Hepatocyte (in vitro differentiated cells): ENCODE measurements at regions not wholly inside any gene's neighbourhood (a gene's known extent, or its start where the extent isn't known, plus 50 kb on each side); places are given as distances from the start of the nearest gene placed in this dataset.

Experiments
- DNase-seq: peaks from one replicate; pipeline ENCODE4 v3.0.0-alpha.2; 2016; ENCODE audit warnings: low spot score
- H2AFZ ChIP-seq: fragments of 200-600 bp; sonication (generic); 2 replicates; pipeline ENCODE4 v1.6.0; 2016; ENCODE audit warnings: antibody characterized with exemption, mild to moderate bottlenecking
- H3K27ac ChIP-seq: fragments of 200-600 bp; sonication (generic); 2 replicates; pipeline ENCODE4 v1.5.1; 2016; ENCODE audit warnings: mild to moderate bottlenecking
- H3K27me3 ChIP-seq: fragments of 200-600 bp; sonication (generic); 2 replicates; pipeline ENCODE4 v1.6.1; 2016
- H3K36me3 ChIP-seq: fragments of 200-600 bp; sonication (generic); replicated peaks from 2 replicates; pipeline ENCODE4 v1.5.1; 2016; ENCODE audit warnings: low read depth; ENCODE audit not compliant: insufficient read depth
- H3K4me1 ChIP-seq: fragments of 200-600 bp; sonication (generic); 2 replicates; pipeline ENCODE4 v1.5.1; 2016; ENCODE audit warnings: mild to moderate bottlenecking, moderate library complexity; ENCODE audit not compliant: insufficient read depth
- H3K4me2 ChIP-seq: fragments of 200-600 bp; sonication (generic); 2 replicates; pipeline ENCODE4 v1.6.0; 2016
- H3K4me3 ChIP-seq: fragments of 200-600 bp; sonication (generic); 2 replicates; pipeline ENCODE4 v1.5.1; 2016; ENCODE audit warnings: mild to moderate bottlenecking
- H3K79me2 ChIP-seq: fragments of 200-600 bp; sonication (generic); 2 replicates; pipeline ENCODE4 v1.6.0; 2017; ENCODE audit warnings: mild to moderate bottlenecking
- H3K9me2 ChIP-seq: fragments of 200-600 bp; sonication (generic); replicated peaks from 2 replicates; pipeline ENCODE4 v1.6.0; 2017; ENCODE audit warnings: mild to moderate bottlenecking; ENCODE audit not compliant: insufficient read depth
- H3K9me3 ChIP-seq: fragments of 200-600 bp; sonication (generic); 2 replicates; pipeline ENCODE4 v1.5.1; 2016; ENCODE audit warnings: low read depth, mild to moderate bottlenecking
- H4K20me1 ChIP-seq: fragments of 200-600 bp; sonication (generic); 2 replicates; pipeline ENCODE4 v1.6.0; 2016; ENCODE audit warnings: mild to moderate bottlenecking; ENCODE audit not compliant: insufficient read depth, poor library complexity, severe bottlenecking
- EZH2 ChIP-seq: fragments of 200-600 bp; sonication (generic); IDR thresholded peaks from 2 replicates; pipeline ENCODE4 v1.6.1; 2016; ENCODE audit warnings: antibody characterized with exemption, mild to moderate bottlenecking, borderline replicate concordance
- EZH2phosphoT487 ChIP-seq: fragments of 200-600 bp; sonication (generic); IDR thresholded peaks from one replicate; pipeline ENCODE4 v1.6.1; 2018; ENCODE audit warnings: antibody characterized with exemption, mild to moderate bottlenecking, low read depth, moderate library complexity; ENCODE audit not compliant: unreplicated experiment, severe bottlenecking
- WGBS: methylation state at CpG from one replicate; pipeline ENCODE4 v1.1.6; 2016; ENCODE audit warnings: low lambda C conversion rate; ENCODE audit errors: missing lambda C conversion rate; 5-methylcytosine and 5-hydroxymethylcytosine counted together
- TF ChIP-seq, protein P1 (sequence below): fragments of 200-600 bp; sonication (generic); IDR thresholded peaks from 2 replicates; pipeline ENCODE4 v1.5.1; 2016; ENCODE audit warnings: antibody characterized with exemption, mild to moderate bottlenecking; ENCODE audit not compliant: poor library complexity

DNA sequence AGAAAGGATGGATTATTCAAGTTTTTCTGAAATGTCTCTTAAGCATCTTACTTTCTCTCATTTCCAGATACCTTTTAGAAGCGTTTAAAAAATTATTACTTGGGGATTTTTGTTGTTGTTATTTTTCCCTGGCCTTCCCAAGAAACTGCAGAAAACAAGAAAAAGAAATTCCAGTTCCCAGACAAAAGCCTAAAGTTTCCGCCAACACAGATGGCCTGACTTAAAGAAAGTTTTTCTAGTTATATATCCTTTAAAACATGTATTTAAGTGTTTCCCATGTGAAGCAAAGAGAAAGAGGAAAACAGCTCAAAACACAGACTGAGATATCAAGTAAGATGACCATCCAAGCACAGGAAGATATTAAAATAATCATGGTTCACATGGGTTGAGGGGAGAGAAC, 401.7 kb upstream of the MAF start:
- Histone ChIP-seq H3K27ac (no peak overlapping the region), H2AFZ (no peak overlapping the region), H4K20me1 (no peaks in the 10 kb centered on the region), H3K4me3 (no peak overlapping the region), H3K27me3 (no peaks in the 10 kb centered on the region), H3K9me2 (no peaks in the 10 kb centered on the region), H3K36me3 (no peaks in the 10 kb centered on the region), H3K4me1 (no peaks in the 10 kb centered on the region), H3K9me3 (no peaks in the 10 kb centered on the region), H3K79me2 (no peaks in the 10 kb centered on the region), H3K4me2 (no peak overlapping the region)
- TF ChIP-seq EZH2 (no peak), EZH2phosphoT487 (no peak)
- TF ChIP-seq, protein P1, sequence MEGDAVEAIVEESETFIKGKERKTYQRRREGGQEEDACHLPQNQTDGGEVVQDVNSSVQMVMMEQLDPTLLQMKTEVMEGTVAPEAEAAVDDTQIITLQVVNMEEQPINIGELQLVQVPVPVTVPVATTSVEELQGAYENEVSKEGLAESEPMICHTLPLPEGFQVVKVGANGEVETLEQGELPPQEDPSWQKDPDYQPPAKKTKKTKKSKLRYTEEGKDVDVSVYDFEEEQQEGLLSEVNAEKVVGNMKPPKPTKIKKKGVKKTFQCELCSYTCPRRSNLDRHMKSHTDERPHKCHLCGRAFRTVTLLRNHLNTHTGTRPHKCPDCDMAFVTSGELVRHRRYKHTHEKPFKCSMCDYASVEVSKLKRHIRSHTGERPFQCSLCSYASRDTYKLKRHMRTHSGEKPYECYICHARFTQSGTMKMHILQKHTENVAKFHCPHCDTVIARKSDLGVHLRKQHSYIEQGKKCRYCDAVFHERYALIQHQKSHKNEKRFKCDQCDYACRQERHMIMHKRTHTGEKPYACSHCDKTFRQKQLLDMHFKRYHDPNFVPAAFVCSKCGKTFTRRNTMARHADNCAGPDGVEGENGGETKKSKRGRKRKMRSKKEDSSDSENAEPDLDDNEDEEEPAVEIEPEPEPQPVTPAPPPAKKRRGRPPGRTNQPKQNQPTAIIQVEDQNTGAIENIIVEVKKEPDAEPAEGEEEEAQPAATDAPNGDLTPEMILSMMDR: no peak
- no peak for DNase-seq
- WGBS: 97% methylated on average over 2 of the region's 2 CpGs

DNA sequence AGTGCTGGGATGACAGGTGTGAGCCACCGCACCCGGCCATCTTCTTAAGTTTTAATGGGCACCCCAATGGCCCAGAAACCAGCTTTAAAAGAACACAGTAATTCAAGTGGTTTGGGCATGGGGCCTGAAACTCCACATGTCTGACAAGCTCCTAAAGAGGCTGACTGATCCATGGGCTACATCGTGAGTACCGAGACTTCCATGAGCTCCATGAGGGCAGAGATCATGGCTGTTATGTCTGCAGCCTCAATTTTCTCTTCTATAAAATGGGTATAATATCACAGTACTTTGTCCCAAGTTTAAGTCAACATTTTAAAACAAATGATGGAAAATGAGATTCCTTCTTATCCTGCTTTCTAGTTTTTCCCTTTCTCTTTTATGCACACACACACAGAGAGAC, 397.6 kb upstream of the MAF start:
- no peak for DNase-seq

DNA sequence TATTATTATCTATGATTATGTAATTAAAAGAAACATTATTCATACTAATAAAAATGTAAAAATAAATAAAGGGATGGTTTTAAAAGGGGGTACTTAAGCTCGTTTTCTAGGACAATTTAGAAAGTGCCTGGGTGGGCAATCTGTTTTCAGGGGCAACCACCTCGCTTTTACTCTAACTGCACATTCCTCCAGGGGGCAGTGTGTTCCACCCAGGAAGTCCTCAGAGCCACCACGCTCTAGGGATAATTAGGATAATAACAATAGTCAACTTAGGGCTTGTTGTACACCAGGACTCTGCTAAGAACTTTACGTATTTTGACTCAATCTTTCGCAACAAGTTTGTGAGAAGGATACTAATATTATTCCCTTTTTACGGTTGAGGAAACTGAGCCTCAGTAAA, 396.7 kb upstream of the MAF start:
- no peak overlapping the region for H2AFZ ChIP-seq
- H3K36me3 ChIP-seq: no peaks in the 10 kb centered on the region
- no peak overlapping the region for H3K27ac ChIP-seq
- H3K9me3 ChIP-seq: no peaks in the 10 kb centered on the region
- 78% methylated on average over 6 of the region's 6 CpGs for WGBS
- H3K4me2 ChIP-seq: no peak overlapping the region
- no peaks in the 10 kb centered on the region for H3K9me2 ChIP-seq
- TF ChIP-seq, protein P1: peak; percentile 43
- no peak for TF ChIP-seq EZH2
- H3K4me3 ChIP-seq: no peak overlapping the region
- no peaks in the 10 kb centered on the region for H4K20me1 ChIP-seq
- H3K79me2 ChIP-seq: no peaks in the 10 kb centered on the region
- no peaks in the 10 kb centered on the region for H3K27me3 ChIP-seq
- DNase-seq: no peak
- no peaks in the 10 kb centered on the region for H3K4me1 ChIP-seq

More for the DNA sequence above, 397.6 kb upstream of the MAF start:
- H3K4me3 ChIP-seq: no peak overlapping the region
- H3K27me3 ChIP-seq: no peaks in the 10 kb centered on the region
- 97% methylated on average over 4 of the region's 4 CpGs for WGBS
- no peaks in the 10 kb centered on the region for H4K20me1 ChIP-seq
- H3K4me2 ChIP-seq: no peak overlapping the region
- H3K9me2 ChIP-seq: no peaks in the 10 kb centered on the region
- H3K27ac ChIP-seq: no peak overlapping the region
- TF ChIP-seq EZH2phosphoT487 (no peak), EZH2 (no peak)
- TF ChIP-seq, protein P1: no peak
- H3K79me2 ChIP-seq: no peaks in the 10 kb centered on the region
- no peaks in the 10 kb centered on the region for H3K4me1 ChIP-seq
- no peaks in the 10 kb centered on the region for H3K9me3 ChIP-seq
- H2AFZ ChIP-seq: no peak overlapping the region
- no peaks in the 10 kb centered on the region for H3K36me3 ChIP-seq

- no peak overlapping the region for H2AFZ ChIP-seq
- H3K36me3 ChIP-seq: no peaks in the 10 kb centered on the region
- H3K4me2 ChIP-seq: no peak overlapping the region
- WGBS: 55% methylated on average over 3 of the region's 3 CpGs
- H3K4me1 ChIP-seq: no peaks in the 10 kb centered on the region
- no peak for DNase-seq
- TF ChIP-seq, protein P1: no peak
- TF ChIP-seq EZH2: no peak
- no peak for TF ChIP-seq EZH2phosphoT487
- no peak overlapping the region for H3K4me3 ChIP-seq
- no peaks in the 10 kb centered on the region for H3K9me2 ChIP-seq
- no peaks in the 10 kb centered on the region for H3K9me3 ChIP-seq
- H3K27me3 ChIP-seq: no peaks in the 10 kb centered on the region
- H4K20me1 ChIP-seq: no peaks in the 10 kb centered on the region
- no peak overlapping the region for H3K27ac ChIP-seq
- no peaks in the 10 kb centered on the region for H3K79me2 ChIP-seq
Measured at GRCh38 chr16:79996321-79996720, 395.8 kb upstream of the MAF start.
